Stimulated activated CD4-positive, alpha-beta T cell treated with anti-CD3 and anti-CD28 coated beads, Interleukin-4, amount 100 ng/mL, for 4 hours (primary cell): ENCODE measurements at regions not wholly inside any gene's neighbourhood (a gene's known extent, or its start where the extent isn't known, plus 50 kb on each side); places are given as distances from the start of the nearest gene placed in this dataset.

Experiments used
- DNase-seq, 2 experiments: peaks; one replicate each; pipeline ENCODE4 v3.0.0-alpha.2; 2020

- no peak for DNase-seq
Observed at GRCh38 chr14:49999826-50000379, 107.0 kb downstream of the ARF6 start.

GRCh38 chr14:50000380-50001150, 107.7 kb downstream of the ARF6 start:
- DNase-seq = peak; percentile 63 to 82

- DNase-seq = peak; percentile 54 to 74
Observed at GRCh38 chr14:50001151-50001998, 108.5 kb downstream of the ARF6 start.

DNA sequence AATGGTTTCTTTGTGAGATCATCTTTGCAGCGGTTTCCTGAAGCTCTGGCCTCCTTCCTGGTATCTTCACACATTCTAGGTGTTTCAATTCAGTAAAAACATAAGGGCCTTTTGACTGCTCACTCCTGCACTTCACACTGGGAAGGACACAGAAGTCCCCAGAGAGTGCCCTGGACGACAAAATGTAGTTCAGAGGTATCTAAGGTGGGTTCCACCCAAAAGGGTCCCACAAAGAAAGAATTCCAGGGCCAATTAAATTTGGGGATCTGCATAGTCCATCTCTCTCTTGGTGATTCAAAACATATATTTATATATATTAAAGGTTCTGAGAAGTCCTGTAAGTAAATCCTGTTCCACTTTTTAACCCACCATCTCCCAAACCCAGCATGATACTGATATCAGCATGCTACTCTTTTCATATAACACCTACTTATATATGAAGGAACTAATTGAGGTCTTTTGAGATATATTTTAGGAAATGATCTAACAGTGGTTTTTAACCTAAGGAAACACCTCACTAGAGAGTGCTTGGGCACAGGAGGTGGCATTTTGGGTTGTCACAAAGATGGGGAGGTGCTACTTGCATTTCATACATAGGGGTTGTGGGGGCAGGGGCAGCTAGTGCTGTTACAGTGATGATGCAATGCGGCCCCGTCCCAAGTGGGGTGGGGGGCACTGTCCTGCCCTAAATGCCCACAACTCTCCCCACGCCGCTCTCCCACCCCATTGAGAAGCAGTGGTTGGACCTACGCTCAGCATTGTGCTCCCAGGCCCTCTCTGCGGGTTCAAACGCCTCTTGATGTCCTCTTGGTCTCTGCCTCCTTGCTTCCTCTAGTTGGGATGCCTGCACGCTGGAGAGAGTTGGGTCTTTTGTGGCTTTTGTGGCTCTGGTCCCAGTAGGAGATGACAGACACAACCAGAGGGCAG, 109.4 kb downstream of the ARF6 start:
- DNase-seq = peak; percentile 17 to 53

DNA sequence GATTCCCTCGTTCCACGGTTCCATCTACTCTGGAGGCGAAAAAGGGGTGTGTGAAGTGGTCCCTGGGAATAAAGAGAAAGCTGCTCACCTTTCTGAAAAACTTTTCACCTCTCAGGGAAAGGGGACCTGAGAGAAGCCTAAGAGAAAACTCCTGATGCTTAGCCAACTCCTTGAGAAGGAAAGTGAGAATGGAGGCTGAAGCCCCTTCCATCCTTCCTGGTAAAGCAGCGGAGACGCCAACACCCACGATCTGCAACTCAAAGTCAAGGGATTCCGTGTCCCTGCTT, 110.0 kb downstream of the ARF6 start:
- no peak for DNase-seq

GRCh38 chr14:50003213-50004021, 110.5 kb downstream of the ARF6 start:
- peak; percentile 54 to 61 for DNase-seq

GRCh38 chr14:50006141-50006540, 110.2 kb downstream of the VCPKMT start:
- DNase-seq = no peak

GRCh38 chr14:50007123-50007903, 109.1 kb downstream of the VCPKMT start:
- no peak for DNase-seq

DNA sequence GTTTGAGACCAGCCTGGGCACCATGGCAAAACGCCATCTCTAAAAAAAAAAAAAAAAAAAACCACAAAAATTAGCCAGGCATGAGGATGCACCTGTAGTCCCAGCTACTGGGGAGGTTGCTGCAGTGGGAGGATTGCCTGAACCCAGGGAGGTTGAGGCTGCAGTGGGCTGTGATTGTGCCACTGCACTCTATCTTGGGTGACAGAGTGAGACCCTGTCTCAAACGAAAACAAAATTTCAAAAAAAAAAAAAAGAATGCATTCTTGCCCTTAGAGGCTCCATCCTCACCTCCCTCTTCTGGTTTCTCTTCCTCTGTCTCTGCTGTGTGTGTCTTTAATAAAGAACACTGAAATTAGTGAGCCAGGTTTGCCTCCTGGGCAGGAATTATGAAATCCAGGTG, 107.8 kb downstream of the VCPKMT start:
- DNase-seq = no peak

DNA sequence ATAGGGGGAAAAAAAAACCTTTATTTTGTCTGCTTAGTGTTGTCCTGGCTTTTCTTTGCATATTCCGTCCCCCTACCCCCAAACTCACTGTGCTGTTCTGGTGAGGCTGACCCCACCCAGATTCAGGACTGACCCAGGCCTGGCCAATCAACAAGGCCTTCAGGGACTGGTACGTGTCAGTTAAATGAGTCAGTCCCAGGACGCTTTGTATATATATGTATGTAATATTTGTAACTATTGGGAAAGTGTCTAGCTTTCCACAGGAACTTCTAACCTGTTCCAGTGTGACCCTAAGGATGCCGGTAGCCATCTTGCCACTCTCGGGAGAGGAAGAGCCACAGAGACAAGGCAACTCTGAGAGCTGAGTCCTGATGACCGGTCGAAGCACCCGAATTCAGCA, 107.4 kb downstream of the VCPKMT start:
- DNase-seq = no peak

GRCh38 chr14:50010752-50011151, 105.6 kb downstream of the VCPKMT start:
- DNase-seq = no peak

DNA sequence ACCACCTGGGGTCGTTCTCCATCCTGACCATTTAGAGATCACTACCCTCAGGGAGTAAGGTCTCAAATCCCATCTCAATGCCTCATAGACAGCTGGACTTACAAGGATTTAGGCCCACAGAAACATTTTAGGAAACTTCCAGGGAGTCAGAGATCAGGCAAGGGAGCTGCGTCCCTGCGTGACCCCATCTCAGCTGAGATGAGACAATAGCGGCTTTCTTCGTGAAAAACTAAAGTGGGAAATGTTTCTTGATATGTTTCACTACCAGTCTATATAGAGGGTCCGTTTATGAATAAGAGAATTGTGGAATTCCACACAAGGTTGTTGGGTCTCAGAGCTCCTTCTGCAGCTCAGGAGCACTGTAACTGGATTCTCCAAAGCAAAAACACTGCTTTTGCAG, 105.1 kb downstream of the VCPKMT start:
- no peak for DNase-seq

DNA sequence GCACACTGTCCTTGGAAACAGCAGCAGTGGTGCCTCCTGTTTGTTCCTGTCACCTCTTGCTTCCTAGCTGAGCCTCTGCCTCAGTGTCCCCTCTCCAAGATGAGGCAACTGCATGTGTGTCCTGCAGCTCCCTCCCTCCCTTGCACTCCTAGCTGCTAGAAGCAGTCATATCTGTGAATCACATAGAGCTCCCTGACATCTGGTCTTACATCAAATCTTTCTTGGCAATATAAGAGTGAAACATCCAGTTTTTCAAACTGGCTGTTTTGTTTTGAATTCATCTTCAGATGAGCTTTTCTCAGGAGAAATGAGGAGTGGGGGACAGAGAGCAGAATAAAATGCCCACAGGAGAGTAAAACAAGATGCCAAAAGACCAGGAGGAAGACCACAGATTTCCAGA, 103.7 kb downstream of the VCPKMT start:
- no peak for DNase-seq

DNA sequence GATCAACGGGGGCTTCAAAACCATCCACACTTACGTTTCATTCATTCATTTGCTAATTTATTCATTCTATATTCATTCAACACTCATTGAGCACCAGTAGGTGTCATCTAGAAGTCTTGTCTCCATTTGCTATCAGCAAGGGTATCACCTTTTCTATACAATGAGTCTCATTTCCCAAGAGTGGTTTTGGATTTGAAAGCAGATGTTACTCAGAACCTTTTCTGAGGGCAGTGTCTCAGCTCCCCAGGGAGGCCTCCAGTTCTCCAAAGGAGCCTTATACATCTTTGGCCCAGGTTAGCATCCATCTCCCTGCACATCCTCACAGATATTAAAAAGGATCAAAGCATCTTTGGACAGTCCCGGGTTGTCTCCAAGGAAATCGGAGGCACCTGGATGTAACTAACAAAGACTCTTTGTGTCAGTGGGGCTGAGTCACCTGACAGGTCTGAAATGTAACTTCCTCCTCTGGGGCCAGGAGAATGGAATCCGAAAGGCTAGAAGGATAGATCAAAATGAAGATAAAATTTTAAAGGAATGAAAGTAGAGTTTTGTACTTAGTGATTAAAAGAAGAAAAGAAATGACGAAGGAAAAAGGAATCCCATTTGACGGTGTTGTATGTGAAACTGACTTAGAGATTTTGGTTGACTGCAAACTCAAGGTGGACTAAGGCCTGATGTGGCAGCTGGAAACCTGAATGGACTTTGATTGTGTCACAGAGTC, 103.0 kb downstream of the VCPKMT start:
- no peak for DNase-seq

DNA sequence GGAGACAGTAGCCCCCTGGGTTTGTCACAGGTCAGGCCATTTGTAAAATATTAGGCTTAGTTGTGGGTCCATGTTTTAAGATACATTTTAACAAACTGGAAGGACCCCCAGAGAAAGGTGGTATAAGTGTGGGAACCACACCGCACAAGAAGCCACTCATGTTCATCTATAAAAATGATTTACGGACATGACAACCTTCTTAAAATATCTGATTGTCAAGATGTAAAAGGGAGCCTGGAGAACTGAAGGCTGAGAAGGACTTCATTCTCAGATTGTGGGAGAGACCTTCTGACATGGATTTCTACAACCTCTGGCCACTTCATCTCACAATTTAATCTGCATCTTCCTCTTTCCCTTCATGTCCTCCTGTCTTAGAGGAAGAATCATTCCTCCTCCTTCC, 102.4 kb downstream of the VCPKMT start:
- DNase-seq = no peak

DNA sequence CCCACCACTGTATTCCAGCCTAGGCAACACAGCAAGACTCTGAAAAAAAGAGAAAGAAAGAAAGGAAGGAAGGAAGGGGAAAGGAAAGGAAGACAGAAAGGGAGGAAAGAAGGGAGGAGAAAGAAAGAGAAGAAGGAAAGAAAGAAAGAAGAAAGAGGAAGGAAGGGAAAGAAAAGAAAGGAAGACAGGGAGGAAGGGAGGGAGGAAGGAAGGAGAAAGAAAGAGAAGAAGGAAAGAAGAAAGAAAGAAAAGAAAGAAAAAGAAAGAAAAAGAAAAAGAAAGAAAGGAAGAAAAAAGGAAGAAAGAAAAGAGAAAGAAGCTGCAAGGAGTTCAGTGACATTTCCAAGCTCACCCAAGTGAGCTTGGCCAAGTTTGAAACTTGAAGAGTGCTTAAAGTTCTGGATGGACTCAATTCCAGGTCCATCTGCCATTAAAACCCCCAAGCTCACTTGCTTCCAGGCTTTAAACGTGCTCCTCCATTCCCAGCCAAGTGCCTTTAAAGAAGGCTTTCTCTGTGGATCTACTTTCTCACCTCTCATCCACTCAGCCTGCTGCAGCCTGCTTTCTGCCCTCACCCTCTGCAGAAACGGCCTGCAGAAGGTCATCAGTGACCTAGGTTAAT, 101.5 kb downstream of the VCPKMT start:
- DNase-seq = no peak

GRCh38 chr14:50015716-50016115, 100.7 kb downstream of the VCPKMT start:
- DNase-seq = no peak

GRCh38 chr14:50018201-50018932, 98.0 kb downstream of the VCPKMT start:
- no peak for DNase-seq

GRCh38 chr14:50018933-50019210, 97.5 kb downstream of the VCPKMT start:
- no peak for DNase-seq

GRCh38 chr14:50020184-50020583, 96.2 kb downstream of the VCPKMT start:
- DNase-seq = no peak
